ENCODE measurements at regions not wholly inside any gene's neighbourhood (a gene's known extent, or its start where the extent isn't known, plus 50 kb on each side); places are given as distances from the start of the nearest gene placed in this dataset.
"Not testable (repeated sequence)": the region's sequence is repeated elsewhere in the genome, so short reads cannot be mapped to it uniquely, and the experiment has no call there.

DNA sequence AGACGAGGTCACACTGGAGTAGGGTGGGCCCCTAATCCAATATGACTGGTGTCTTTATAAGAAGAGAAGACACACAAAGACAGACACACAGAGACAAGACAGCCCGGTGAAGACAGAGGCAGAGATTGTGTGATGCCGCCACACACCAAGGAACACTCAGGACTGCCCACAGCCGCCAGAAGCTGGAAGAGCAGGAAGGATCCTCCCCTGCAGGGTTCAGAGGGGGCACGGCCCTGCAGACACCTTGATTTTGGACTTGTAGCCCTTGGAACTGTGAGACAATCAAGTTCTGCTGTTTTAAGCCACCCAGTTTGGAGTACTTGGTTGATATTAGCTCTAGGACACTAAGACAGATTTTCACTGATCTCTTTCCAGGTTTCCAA is 72.1 kb upstream of the NANOS1 start:
- no peak for DNase-seq (ENCODE audit: low spot score)
- TF ChIP-seq, protein P1, sequence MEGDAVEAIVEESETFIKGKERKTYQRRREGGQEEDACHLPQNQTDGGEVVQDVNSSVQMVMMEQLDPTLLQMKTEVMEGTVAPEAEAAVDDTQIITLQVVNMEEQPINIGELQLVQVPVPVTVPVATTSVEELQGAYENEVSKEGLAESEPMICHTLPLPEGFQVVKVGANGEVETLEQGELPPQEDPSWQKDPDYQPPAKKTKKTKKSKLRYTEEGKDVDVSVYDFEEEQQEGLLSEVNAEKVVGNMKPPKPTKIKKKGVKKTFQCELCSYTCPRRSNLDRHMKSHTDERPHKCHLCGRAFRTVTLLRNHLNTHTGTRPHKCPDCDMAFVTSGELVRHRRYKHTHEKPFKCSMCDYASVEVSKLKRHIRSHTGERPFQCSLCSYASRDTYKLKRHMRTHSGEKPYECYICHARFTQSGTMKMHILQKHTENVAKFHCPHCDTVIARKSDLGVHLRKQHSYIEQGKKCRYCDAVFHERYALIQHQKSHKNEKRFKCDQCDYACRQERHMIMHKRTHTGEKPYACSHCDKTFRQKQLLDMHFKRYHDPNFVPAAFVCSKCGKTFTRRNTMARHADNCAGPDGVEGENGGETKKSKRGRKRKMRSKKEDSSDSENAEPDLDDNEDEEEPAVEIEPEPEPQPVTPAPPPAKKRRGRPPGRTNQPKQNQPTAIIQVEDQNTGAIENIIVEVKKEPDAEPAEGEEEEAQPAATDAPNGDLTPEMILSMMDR (IDR thresholded peaks at IDR 0.05) = no peak
- Histone ChIP-seq H3K27ac (no peak overlapping the region), H3K4me3 (no peak overlapping the region)

DNA sequence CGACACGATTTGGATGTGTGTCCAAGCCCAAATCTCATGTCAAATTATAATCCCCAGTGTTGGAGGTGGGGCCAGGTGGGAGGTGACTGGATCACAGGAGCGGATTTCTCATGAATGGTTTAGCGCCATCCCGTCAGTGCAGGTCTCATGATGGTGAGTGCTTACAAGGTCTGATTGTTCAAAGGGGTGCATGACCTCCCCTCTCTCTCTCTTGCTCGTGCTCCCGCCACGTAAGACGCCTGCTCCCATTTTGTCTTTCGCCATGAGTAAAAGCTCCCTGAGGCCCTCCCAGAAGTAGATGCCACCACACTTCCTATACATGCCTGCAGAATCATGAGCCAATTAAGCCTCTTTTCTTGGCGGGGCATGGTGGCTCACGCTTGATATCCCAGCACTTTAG is 71.5 kb upstream of the NANOS1 start:
- Histone ChIP-seq H3K27ac (no peak overlapping the region), H3K4me3 (no peak overlapping the region)
- TF ChIP-seq, protein P1 (IDR thresholded peaks at IDR 0.05) = no peak
- DNase-seq (ENCODE audit: low spot score) = no peak

DNA sequence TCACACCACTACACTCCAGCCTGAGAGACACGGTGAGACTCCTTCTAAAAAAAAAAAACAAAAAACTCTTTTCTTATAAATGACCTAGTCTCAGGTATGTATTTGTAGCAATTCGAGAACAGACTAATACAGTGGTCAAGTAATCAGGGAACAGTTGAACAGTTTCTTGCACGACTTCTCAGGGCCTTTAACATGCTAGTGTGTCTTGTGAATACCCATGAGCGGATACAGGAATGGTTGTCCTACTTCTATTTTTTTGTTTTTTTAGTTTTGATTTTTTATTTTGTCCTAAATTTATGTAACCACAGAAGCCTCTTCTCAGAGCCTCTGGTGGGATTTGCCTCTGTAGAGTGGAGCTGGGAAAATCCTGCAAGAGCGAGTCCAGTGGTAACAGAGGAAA is 71.0 kb upstream of the NANOS1 start:
- no peak for DNase-seq (ENCODE audit: low spot score)
- H3K27ac ChIP-seq = no peak overlapping the region
- H3K4me3 ChIP-seq = no peak overlapping the region

DNA sequence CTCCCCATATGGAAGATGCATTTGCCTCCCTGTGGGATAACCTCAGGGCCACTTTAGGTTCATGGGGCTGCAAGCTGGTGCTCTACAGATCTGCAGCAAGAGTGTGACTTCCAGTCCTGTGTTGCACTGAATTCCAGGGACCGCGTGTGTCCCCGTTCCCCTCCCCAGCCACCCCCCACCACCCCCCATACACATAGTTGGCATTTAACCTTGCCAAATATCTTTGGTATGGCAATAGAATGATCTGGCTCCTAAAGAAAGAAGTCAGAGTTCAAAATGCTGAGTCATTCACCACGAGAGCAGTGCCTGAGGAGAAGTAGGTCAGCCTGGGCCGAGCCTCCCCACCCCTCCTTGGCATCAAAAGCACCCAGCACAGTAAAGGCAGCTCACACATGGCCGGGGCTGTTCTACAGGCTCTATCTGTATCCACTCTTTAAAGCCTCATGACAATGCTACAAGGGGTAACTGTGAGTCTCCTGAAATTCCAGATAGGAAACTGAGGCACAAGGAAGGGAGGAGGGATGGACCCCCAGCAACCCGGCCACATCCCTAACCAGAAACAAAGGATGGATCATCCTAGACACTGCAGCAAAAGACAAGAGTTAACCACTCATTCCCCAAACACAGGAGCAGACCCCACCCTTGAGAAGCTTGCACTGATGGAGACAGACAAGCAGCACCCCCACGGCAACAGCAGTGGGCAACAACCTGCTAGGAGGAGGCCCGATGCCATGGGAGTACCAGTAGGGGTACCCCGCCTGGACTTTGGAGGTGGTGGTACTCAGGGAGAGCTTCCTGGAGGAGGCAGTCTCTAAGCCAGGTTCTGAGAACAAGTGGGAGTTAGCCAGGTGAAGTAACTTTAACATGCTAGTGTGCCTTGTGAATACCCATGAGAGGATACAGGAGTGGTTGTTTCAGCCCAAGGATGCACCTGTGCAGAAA is 70.3 kb upstream of the NANOS1 start:
- H3K27ac ChIP-seq = no peak overlapping the region
- peak overlapping the region; percentile 13 for H3K4me3 ChIP-seq
- TF ChIP-seq, protein P1 (IDR thresholded peaks at IDR 0.05) = no peak
- DNase-seq (ENCODE audit: low spot score) = no peak

More for the DNA sequence above, 71.0 kb upstream of the NANOS1 start:
- TF ChIP-seq, protein P1 (IDR thresholded peaks at IDR 0.05) = no peak

DNA sequence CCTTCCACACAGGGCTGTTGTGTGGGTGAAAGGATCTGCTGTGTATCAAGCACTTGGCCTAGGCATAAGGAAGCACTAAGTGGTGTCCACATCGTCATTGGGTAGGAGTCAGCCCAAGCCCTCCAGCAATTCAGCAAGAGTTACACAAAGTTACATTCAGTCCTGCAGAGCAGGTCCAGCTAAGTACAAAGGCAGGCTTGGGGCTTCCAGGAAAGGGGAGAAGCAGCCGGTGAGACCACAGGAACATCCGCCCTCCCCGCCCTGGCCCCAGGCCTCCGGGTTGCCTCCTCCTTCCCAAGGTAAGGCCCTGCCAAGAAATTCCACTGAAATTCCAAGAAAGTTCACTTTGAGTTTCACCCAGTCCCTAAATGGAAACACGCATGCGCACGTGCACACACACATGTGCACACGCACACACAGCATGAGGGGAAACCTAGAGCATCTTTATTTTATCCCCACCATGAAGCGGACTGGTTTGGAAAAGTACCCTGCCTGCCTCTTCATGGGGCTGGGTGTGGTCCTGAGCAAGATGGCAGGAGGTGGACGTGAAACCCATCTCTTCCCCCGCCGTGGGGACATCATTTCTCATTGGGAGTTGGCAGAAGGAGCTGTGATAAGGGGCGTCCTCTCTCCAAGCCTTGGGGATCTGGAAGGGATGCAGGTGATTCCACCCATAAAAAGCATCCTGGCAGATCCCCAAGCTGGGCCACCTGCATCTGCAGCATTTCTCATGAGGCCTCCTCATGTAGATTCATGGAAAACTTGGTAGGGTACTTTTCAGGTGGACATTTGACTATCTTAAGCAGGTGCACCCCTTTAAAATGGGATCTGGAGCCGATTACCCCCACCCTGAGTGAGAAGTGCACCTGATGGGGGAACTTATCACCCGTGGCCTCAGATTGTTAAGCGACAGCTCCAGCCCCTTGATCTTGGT is 69.1 kb upstream of the NANOS1 start:
- H3K4me3 ChIP-seq = no peak overlapping the region
- H3K27ac ChIP-seq = no peak overlapping the region
- TF ChIP-seq, protein P1 (IDR thresholded peaks at IDR 0.05) = no peak
- no peak for DNase-seq (ENCODE audit: low spot score)

DNA sequence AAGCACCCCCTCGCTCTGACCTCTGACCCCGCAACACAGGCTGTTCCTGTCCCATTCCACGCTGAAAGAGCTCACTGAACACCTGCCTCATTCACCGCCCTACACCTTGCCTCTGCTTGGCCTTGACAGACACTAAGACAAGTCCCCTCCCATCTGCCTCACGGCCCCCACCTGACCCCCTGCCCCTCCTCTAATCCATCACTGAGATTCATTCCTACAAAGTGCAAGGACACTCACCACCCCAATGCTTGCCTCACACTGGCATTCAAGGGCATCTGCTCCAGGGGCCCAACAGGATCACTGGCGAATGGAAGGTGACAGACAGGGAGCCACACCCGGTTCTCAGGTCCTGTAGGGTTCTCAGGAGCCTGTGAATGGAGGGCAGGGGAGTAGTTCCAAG is 68.1 kb upstream of the NANOS1 start:
- no peak overlapping the region for H3K4me3 ChIP-seq
- TF ChIP-seq, protein P1 (IDR thresholded peaks at IDR 0.05) = no peak
- DNase-seq (ENCODE audit: low spot score) = no peak
- no peak overlapping the region for H3K27ac ChIP-seq

DNA sequence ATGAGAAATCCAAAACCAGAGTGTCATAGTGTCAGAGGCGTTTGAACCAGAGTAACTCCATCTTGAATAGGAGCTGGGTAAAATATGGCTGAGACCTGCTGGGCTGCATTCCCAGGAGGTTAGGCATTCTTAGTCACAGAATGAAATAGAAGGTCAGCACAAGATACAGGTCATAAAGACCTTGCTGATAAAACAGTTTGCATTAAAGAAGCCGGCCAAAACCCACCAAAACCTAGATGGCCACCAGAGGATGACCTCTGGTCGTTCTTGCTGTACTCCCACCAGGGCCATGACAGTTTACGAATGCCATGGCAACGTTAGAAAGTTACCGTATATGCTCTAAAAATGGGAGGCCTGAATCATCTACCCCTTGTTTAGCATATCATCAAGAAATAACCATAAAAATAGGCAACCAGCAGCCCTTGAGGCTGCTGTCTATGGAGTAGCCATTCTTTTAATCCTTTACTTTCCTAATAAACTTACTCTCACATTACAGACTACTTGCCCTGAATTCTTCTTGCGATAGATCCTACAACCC is 67.1 kb upstream of the NANOS1 start:
- not testable (repeated sequence) for DNase-seq (ENCODE audit: low spot score); H3K27ac ChIP-seq; H3K4me3 ChIP-seq
